ENCODE measurements at regions not wholly inside any gene's neighbourhood (a gene's known extent, or its start where the extent isn't known, plus 50 kb on each side); places are given as distances from the start of the nearest gene placed in this dataset.

DNA sequence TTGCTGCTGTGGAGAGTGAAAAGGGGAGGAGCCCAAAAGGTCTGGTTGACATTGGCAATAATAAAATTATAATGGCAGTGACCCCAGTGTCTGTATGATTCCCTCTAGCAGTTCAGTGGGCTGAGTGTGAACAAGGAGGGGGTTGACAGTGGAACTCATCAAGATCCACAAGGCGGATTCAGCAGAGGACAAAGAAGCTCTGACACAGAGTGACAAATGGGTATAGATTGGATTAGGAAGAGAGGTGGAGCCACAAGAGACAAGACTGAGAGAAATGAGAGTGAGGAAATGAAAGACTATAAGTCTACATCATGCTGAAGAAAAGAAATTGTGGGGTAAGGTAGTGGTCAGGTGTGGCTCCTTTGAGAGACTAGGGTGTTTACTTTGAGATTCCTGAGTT, 58.9 kb downstream of the CCDC71L start:
- no peak overlapping the region for H3K4ac ChIP-seq (ENCODE audit: low read depth, low read length)
- no peak overlapping the region for H4K91ac ChIP-seq (ENCODE audit: low read depth, low read length)
- no peak overlapping the region for H2AK5ac ChIP-seq (ENCODE audit: low read length)
- no peak overlapping the region for H3K27ac ChIP-seq (ENCODE audit: low read depth, low read length)
- no peak overlapping the region for H3K9ac ChIP-seq (ENCODE audit: low read length)
- no peak overlapping the region for H2BK12ac ChIP-seq (ENCODE audit: low read length)
- H4K8ac ChIP-seq (ENCODE audit: low read depth, low read length): no peak overlapping the region
- no peak overlapping the region for H2AFZ ChIP-seq (ENCODE audit: insufficient read depth, low read length, poor library complexity)
- H3K4me1 ChIP-seq (ENCODE audit: control insufficient read depth in 1 of 2, insufficient read depth in 2 of 2, low read length in 2 of 2): no peaks in the 10 kb centered on the region
- no peak overlapping the region for H3K14ac ChIP-seq (ENCODE audit: low read length)
- H4K12ac ChIP-seq (ENCODE audit: low read depth, low read length): no peak overlapping the region
- H3K27me3 ChIP-seq (ENCODE audit: insufficient read depth, low read length): no peaks in the 10 kb centered on the region
- no peak for DNase-seq
- peaks cover 2% of the 10 kb centered on the region for H3K9me3 ChIP-seq (ENCODE audit: insufficient read depth, low read depth, low read length)
- H3K23ac ChIP-seq (ENCODE audit: low read length): no peak overlapping the region
- no peak overlapping the region for H3K4me2 ChIP-seq (ENCODE audit: low read length)
- H3K18ac ChIP-seq (ENCODE audit: low read length): no peak overlapping the region
- H2BK5ac ChIP-seq (ENCODE audit: low read depth, low read length, poor library complexity): no peak overlapping the region
- H3K79me1 ChIP-seq (ENCODE audit: low read length): peaks cover 2% of the 10 kb centered on the region
- no peak overlapping the region for H2BK120ac ChIP-seq (ENCODE audit: insufficient read depth, low read length, poor library complexity)
- WGBS (ENCODE audit: extremely low coverage, insufficient coverage, insufficient read length): no CpG with 5 or more reads among the region's 1 CpG
- H3K4me3 ChIP-seq (ENCODE audit: low read depth, low read length): no peak overlapping the region
- no peaks in the 10 kb centered on the region for H3K79me2 ChIP-seq (ENCODE audit: control insufficient read depth, insufficient read depth, low read length, poor library complexity)
- no peaks in the 10 kb centered on the region for H3K36me3 ChIP-seq (ENCODE audit: control insufficient read depth in 1 of 2, insufficient read depth in 2 of 2, low read length in 2 of 2)

DNA sequence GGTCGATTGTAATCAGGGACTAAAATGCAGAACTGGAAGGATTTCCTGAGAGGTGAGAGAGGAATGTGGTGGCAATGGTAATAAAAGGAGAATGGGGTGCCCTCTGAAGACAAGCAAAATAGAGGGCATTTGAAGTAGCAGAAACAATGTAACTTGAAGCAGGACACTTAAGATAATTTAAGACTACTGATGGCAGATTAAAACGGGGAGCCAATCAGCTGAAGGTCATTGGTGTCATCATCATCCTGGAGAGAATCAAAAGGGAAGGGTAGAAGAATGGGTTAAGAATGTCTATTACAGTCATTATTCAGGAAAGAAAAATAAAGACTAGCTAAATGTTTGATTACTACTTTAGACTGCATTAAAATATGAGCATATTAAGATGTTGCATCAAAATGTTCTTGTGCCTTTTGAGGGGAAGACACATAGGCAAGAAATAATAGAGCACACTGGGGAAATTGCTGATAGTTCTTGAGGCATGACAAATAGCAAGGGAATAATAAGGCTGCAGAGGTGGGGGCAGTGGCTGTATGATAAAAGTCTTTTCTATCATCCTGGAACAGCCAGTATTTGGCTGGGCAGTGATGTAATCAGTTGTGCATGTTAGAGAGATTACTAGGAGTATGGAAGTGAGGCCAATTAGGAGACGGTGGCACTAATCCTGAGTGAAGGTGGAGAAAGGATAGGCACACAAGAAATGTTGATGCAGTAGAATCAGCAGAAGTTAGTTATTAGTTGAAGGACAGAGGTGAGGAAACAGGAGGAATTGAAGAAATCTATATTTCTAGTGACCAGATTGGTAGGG, 60.2 kb downstream of the CCDC71L start:
- H3K79me2 ChIP-seq (ENCODE audit: control insufficient read depth, insufficient read depth, low read length, poor library complexity): no peaks in the 10 kb centered on the region
- no peak overlapping the region for H2BK5ac ChIP-seq (ENCODE audit: low read depth, low read length, poor library complexity)
- WGBS (ENCODE audit: extremely low coverage, insufficient coverage, insufficient read length): no CpG with 5 or more reads among the region's 3 CpGs
- H3K4me2 ChIP-seq (ENCODE audit: low read length): no peak overlapping the region
- H3K14ac ChIP-seq (ENCODE audit: low read length): no peak overlapping the region
- no peak overlapping the region for H3K9ac ChIP-seq (ENCODE audit: low read length)
- DNase-seq: peak; percentile 29 to 37
- no peaks in the 10 kb centered on the region for H3K36me3 ChIP-seq (ENCODE audit: control insufficient read depth in 1 of 2, insufficient read depth in 2 of 2, low read length in 2 of 2)
- H3K27me3 ChIP-seq (ENCODE audit: insufficient read depth, low read length): no peaks in the 10 kb centered on the region
- no peak overlapping the region for H3K4me3 ChIP-seq (ENCODE audit: low read depth, low read length)
- H2BK12ac ChIP-seq (ENCODE audit: low read length): no peak overlapping the region
- H3K18ac ChIP-seq (ENCODE audit: low read length): no peak overlapping the region
- no peak overlapping the region for H3K4ac ChIP-seq (ENCODE audit: low read depth, low read length)
- H2AFZ ChIP-seq (ENCODE audit: insufficient read depth, low read length, poor library complexity): no peak overlapping the region
- no peak overlapping the region for H4K91ac ChIP-seq (ENCODE audit: low read depth, low read length)
- no peak overlapping the region for H3K23ac ChIP-seq (ENCODE audit: low read length)
- H4K12ac ChIP-seq (ENCODE audit: low read depth, low read length): no peak overlapping the region
- H3K79me1 ChIP-seq (ENCODE audit: low read length): peaks cover 2% of the 10 kb centered on the region
- H2BK120ac ChIP-seq (ENCODE audit: insufficient read depth, low read length, poor library complexity): no peak overlapping the region
- peaks cover 2% of the 10 kb centered on the region for H3K9me3 ChIP-seq (ENCODE audit: insufficient read depth, low read depth, low read length)
- no peak overlapping the region for H3K27ac ChIP-seq (ENCODE audit: low read depth, low read length)
- H4K8ac ChIP-seq (ENCODE audit: low read depth, low read length): no peak overlapping the region
- H3K4me1 ChIP-seq (ENCODE audit: control insufficient read depth in 1 of 2, insufficient read depth in 2 of 2, low read length in 2 of 2): no peaks in the 10 kb centered on the region
- H2AK5ac ChIP-seq (ENCODE audit: low read length): no peak overlapping the region

DNA sequence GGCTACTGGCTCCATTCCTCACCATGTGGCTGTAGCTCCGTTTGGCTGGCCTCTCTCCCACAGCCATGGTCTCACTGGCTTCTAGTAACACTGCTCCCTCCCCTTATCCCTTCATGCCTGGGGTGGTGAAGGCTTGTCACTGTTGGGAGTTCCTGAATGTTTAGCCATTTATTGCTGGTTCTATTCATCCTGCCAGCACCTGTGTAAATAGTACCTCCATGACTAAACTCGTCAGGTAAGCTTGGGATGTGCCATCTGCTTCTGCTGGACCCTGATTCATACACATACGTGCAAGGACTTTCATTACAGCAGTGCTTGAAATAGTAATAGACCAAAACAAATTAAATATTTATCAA, 61.6 kb downstream of the CCDC71L start:
- Histone ChIP-seq H2BK12ac (ENCODE audit: low read length) (peak overlapping the region; percentile 69), H3K27me3 (ENCODE audit: insufficient read depth, low read length) (no peaks in the 10 kb centered on the region), H3K14ac (ENCODE audit: low read length) (no peak overlapping the region), H3K27ac (ENCODE audit: low read depth, low read length) (no peak overlapping the region), H3K79me2 (ENCODE audit: control insufficient read depth, insufficient read depth, low read length, poor library complexity) (no peaks in the 10 kb centered on the region), H3K18ac (ENCODE audit: low read length) (no peak overlapping the region), H3K9me3 (ENCODE audit: insufficient read depth, low read depth, low read length) (peaks cover 2% of the 10 kb centered on the region), H3K79me1 (ENCODE audit: low read length) (peaks cover 2% of the 10 kb centered on the region), H4K91ac (ENCODE audit: low read depth, low read length) (peak overlapping the region; percentile 39), H3K4me1 (ENCODE audit: control insufficient read depth in 1 of 2, insufficient read depth in 2 of 2, low read length in 2 of 2) (no peaks in the 10 kb centered on the region), H2AK5ac (ENCODE audit: low read length) (peak overlapping the region; percentile 67), H4K8ac (ENCODE audit: low read depth, low read length) (peak overlapping the region; percentile 83), H3K36me3 (ENCODE audit: control insufficient read depth in 1 of 2, insufficient read depth in 2 of 2, low read length in 2 of 2) (no peaks in the 10 kb centered on the region), H2BK120ac (ENCODE audit: insufficient read depth, low read length, poor library complexity) (no peak overlapping the region), H3K4me3 (ENCODE audit: low read depth, low read length) (no peak overlapping the region), H3K4ac (ENCODE audit: low read depth, low read length) (no peak overlapping the region), H3K23ac (ENCODE audit: low read length) (no peak overlapping the region), H2BK5ac (ENCODE audit: low read depth, low read length, poor library complexity) (no peak overlapping the region), H2AFZ (ENCODE audit: insufficient read depth, low read length, poor library complexity) (peak overlapping the region; percentile 51), H3K4me2 (ENCODE audit: low read length) (no peak overlapping the region), H4K12ac (ENCODE audit: low read depth, low read length) (no peak overlapping the region), H3K9ac (ENCODE audit: low read length) (no peak overlapping the region)
- no CpG with 5 or more reads among the region's 3 CpGs for WGBS (ENCODE audit: extremely low coverage, insufficient coverage, insufficient read length)
- DNase-seq: peak; percentile 35 to 39

GRCh38 chr7:106598663-106599342, 62.2 kb downstream of the CCDC71L start:
- Histone ChIP-seq H3K4me1 (ENCODE audit: control insufficient read depth in 1 of 2, insufficient read depth in 2 of 2, low read length in 2 of 2) (no peaks in the 10 kb centered on the region), H3K18ac (ENCODE audit: low read length) (no peak overlapping the region), H4K12ac (ENCODE audit: low read depth, low read length) (no peak overlapping the region), H2BK120ac (ENCODE audit: insufficient read depth, low read length, poor library complexity) (no peak overlapping the region), H3K4me3 (ENCODE audit: low read depth, low read length) (no peak overlapping the region), H3K27ac (ENCODE audit: low read depth, low read length) (no peak overlapping the region), H3K9ac (ENCODE audit: low read length) (no peak overlapping the region), H4K91ac (ENCODE audit: low read depth, low read length) (peak overlapping the region; percentile 39), H3K79me1 (ENCODE audit: low read length) (peaks cover 2% of the 10 kb centered on the region), H3K36me3 (ENCODE audit: control insufficient read depth in 1 of 2, insufficient read depth in 2 of 2, low read length in 2 of 2) (no peaks in the 10 kb centered on the region), H2AFZ (ENCODE audit: insufficient read depth, low read length, poor library complexity) (peak overlapping the region; percentile 51), H2BK5ac (ENCODE audit: low read depth, low read length, poor library complexity) (no peak overlapping the region), H3K27me3 (ENCODE audit: insufficient read depth, low read length) (no peaks in the 10 kb centered on the region), H3K79me2 (ENCODE audit: control insufficient read depth, insufficient read depth, low read length, poor library complexity) (no peaks in the 10 kb centered on the region), H3K4me2 (ENCODE audit: low read length) (peak overlapping the region; percentile 54), H2AK5ac (ENCODE audit: low read length) (no peak overlapping the region), H2BK12ac (ENCODE audit: low read length) (no peak overlapping the region), H3K9me3 (ENCODE audit: insufficient read depth, low read depth, low read length) (peaks cover 2% of the 10 kb centered on the region), H3K4ac (ENCODE audit: low read depth, low read length) (no peak overlapping the region), H4K8ac (ENCODE audit: low read depth, low read length) (peak overlapping the region; percentile 83), H3K14ac (ENCODE audit: low read length) (no peak overlapping the region), H3K23ac (ENCODE audit: low read length) (no peak overlapping the region)
- DNase-seq: peak; percentile 70 to 81
- WGBS (ENCODE audit: extremely low coverage, insufficient coverage, insufficient read length): no CpG with 5 or more reads among the region's 6 CpGs
